ENCODE measurements at regions not wholly inside any gene's neighbourhood (a gene's known extent, or its start where the extent isn't known, plus 50 kb on each side); places are given as distances from the start of the nearest gene placed in this dataset.
A peak's percentile ranks its signal among the peaks of the same experiment; 100 is the strongest.

DNA sequence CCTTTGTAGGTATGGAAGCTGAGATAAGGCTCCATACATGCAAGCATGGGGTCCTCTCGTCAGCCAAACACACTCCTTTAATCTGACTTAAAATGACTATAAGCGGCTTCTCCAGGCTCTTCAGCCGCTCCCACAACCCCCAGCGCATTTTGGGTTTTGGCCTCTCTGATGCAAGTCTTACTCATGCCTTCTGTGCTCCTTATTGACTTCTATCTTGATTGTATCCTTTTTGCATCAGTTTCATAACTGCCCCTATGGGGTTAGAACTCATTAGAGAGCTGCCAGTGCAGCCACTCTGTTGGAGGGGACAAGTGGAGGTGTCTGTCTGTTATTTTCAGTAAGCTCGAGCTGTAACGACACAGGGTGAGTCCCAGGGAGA is 70.1 kb upstream of the TAB2 start:
- FAIRE-seq = no peak
- Histone ChIP-seq H4K20me1 (replicated peaks; ENCODE audit: control insufficient read depth, insufficient read depth, low read length) (no peaks in the 10 kb centered on the region), H3K9me1 (ENCODE audit: control insufficient read depth, insufficient read depth, low read length) (no peaks in the 10 kb centered on the region), H3K9ac (ENCODE audit: insufficient read depth in 1 of 2, low read depth in 2 of 2, low read length in 2 of 2) (no peak overlapping the region), H3K9me3 (replicated peaks; ENCODE audit: control insufficient read depth, insufficient read depth, low read depth, low read length) (no peaks in the 10 kb centered on the region), H3K27me3 (ENCODE audit: control insufficient read depth in 2 of 2, insufficient read depth in 2 of 2, low read length in 2 of 2) (peaks cover 9 to 17% of the 10 kb centered on the region in 2 experiments; a peak in 3 of 5 replicates), H3K27ac (ENCODE audit: extremely low read depth, low read depth, low read length) (no peak overlapping the region), H3K4me2 (ENCODE audit: insufficient read depth, low read length) (peak overlapping the region; percentile 16; the same call in 1 of the 2 replicates), H2AFZ (ENCODE audit: low read depth, low read length) (peak overlapping the region; percentile 41), H3K36me3 (ENCODE audit: control insufficient read depth, insufficient read depth, low read length) (no peaks in the 10 kb centered on the region), H3K4me1 (replicated peaks in 1 of 2; ENCODE audit: control insufficient read depth in 2 of 2, insufficient read depth in 2 of 2, low read length in 2 of 2) (peaks cover 0 to 10% of the 10 kb centered on the region in 2 experiments; a peak in 3 of 5 replicates), H3K4me3 (no peak overlapping the region), H3K79me2 (ENCODE audit: control insufficient read depth, insufficient read depth, low read length) (no peaks in the 10 kb centered on the region)
- BruUV-seq (replicated peaks) = no TSS peak
- peak; percentile 46 for ATAC-seq
- in situ Hi-C loops (cut with MboI) = no loop called here
- ChIA-PET CTCF (ENCODE audit: low intra/inter-chr PET ratio) (interaction anchor here (0.6 kb wide), 1 partner anchor 164 kb away, joined by 3 read pairs; no protein-coding TSS in a partner anchor), POLR2A (interaction anchor here (0.6 kb wide), 1 partner anchor 36 kb away, joined by 3 read pairs; no protein-coding TSS in a partner anchor)
- intact Hi-C loops (cut with micrococcal nuclease) = no loop called here
- DNase-seq (ENCODE audit: extremely low read depth in 1 of 4, low spot score in 3 of 4) = no peak
- 9% methylated on average over 6 of the region's 6 CpGs for WGBS (ENCODE audit: insufficient coverage, low coverage, missing lambda C conversion rate)
- peak; percentile 66; the same call in 1 of the 2 replicates for TF ChIP-seq ZNF589 (CRISPR knock-in tag; IDR thresholded peaks at IDR 0.05; ENCODE audit: low read depth)
- TF ChIP-seq, protein P1, sequence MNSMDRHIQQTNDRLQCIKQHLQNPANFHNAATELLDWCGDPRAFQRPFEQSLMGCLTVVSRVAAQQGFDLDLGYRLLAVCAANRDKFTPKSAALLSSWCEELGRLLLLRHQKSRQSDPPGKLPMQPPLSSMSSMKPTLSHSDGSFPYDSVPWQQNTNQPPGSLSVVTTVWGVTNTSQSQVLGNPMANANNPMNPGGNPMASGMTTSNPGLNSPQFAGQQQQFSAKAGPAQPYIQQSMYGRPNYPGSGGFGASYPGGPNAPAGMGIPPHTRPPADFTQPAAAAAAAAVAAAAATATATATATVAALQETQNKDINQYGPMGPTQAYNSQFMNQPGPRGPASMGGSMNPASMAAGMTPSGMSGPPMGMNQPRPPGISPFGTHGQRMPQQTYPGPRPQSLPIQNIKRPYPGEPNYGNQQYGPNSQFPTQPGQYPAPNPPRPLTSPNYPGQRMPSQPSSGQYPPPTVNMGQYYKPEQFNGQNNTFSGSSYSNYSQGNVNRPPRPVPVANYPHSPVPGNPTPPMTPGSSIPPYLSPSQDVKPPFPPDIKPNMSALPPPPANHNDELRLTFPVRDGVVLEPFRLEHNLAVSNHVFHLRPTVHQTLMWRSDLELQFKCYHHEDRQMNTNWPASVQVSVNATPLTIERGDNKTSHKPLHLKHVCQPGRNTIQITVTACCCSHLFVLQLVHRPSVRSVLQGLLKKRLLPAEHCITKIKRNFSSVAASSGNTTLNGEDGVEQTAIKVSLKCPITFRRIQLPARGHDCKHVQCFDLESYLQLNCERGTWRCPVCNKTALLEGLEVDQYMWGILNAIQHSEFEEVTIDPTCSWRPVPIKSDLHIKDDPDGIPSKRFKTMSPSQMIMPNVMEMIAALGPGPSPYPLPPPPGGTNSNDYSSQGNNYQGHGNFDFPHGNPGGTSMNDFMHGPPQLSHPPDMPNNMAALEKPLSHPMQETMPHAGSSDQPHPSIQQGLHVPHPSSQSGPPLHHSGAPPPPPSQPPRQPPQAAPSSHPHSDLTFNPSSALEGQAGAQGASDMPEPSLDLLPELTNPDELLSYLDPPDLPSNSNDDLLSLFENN (IDR thresholded peaks at IDR 0.05; ENCODE audit: low read depth in 2 of 2, low read length in 2 of 2) = no peak
- TF ChIP-seq, protein P2, sequence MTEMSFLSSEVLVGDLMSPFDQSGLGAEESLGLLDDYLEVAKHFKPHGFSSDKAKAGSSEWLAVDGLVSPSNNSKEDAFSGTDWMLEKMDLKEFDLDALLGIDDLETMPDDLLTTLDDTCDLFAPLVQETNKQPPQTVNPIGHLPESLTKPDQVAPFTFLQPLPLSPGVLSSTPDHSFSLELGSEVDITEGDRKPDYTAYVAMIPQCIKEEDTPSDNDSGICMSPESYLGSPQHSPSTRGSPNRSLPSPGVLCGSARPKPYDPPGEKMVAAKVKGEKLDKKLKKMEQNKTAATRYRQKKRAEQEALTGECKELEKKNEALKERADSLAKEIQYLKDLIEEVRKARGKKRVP (CRISPR knock-in tag; IDR thresholded peaks at IDR 0.05) = 0 out of 2 replicates have a peak, but pooled peaks have one; percentile 29
- TF ChIP-seq, protein P3, sequence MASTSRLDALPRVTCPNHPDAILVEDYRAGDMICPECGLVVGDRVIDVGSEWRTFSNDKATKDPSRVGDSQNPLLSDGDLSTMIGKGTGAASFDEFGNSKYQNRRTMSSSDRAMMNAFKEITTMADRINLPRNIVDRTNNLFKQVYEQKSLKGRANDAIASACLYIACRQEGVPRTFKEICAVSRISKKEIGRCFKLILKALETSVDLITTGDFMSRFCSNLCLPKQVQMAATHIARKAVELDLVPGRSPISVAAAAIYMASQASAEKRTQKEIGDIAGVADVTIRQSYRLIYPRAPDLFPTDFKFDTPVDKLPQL (IDR thresholded peaks at IDR 0.05; ENCODE audit: extremely low read depth, insufficient read length) = no peak
- TF ChIP-seq EHMT2 (IDR thresholded peaks at IDR 0.05) = no peak
- TF ChIP-seq GABPB1 (CRISPR knock-in tag; IDR thresholded peaks at IDR 0.05) = no peak
- no peak for TF ChIP-seq FOXA3 (CRISPR knock-in tag; conservative IDR thresholded peaks at IDR 0.05 in 1 of 2, IDR thresholded peaks at IDR 0.05 in 1 of 2)
- peak; percentile 50; the same call in 1 of the 2 replicates for TF ChIP-seq CEBPG (CRISPR knock-in tag; IDR thresholded peaks at IDR 0.05)
- TF ChIP-seq CEBPG (tag; conservative IDR thresholded peaks at IDR 0.05 in 1 of 2, IDR thresholded peaks at IDR 0.05 in 1 of 2) = peak in 1 of 2 experiments; percentile 85; a peak in 2 of 4 replicates
- no peak for TF ChIP-seq ZNF699 (CRISPR knock-in tag; IDR thresholded peaks at IDR 0.05; ENCODE audit: insufficient replicate concordance)
- TF ChIP-seq FOSL1 (tag; conservative IDR thresholded peaks at IDR 0.05) = peak; percentile 82
- TF ChIP-seq LCOR (CRISPR knock-in tag; IDR thresholded peaks at IDR 0.05) = peak; percentile 67; the same call in 1 of the 2 replicates
- TF ChIP-seq JUND (IDR thresholded peaks at IDR 0.05; ENCODE audit: borderline replicate concordance, low read depth, low read length) = 0 out of 2 replicates have a peak, but pooled peaks have one; percentile 19
- no peak for TF ChIP-seq JUND (tag; IDR thresholded peaks at IDR 0.05; ENCODE audit: borderline replicate concordance, low read depth, low read length)
- TF ChIP-seq EZH2 (IDR thresholded peaks at IDR 0.05; ENCODE audit: borderline replicate concordance, low read depth, low read length) = no peak
- TF ChIP-seq, protein P4, sequence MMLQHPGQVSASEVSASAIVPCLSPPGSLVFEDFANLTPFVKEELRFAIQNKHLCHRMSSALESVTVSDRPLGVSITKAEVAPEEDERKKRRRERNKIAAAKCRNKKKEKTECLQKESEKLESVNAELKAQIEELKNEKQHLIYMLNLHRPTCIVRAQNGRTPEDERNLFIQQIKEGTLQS (IDR thresholded peaks at IDR 0.05) = peak; percentile 60; the same call in 1 of the 2 replicates
- TF ChIP-seq, protein P4 (CRISPR knock-in tag; conservative IDR thresholded peaks at IDR 0.05) = no peak
